ENCODE measurements at regions not wholly inside any gene's neighbourhood (a gene's known extent, or its start where the extent isn't known, plus 50 kb on each side); places are given as distances from the start of the nearest gene placed in this dataset.

DNA sequence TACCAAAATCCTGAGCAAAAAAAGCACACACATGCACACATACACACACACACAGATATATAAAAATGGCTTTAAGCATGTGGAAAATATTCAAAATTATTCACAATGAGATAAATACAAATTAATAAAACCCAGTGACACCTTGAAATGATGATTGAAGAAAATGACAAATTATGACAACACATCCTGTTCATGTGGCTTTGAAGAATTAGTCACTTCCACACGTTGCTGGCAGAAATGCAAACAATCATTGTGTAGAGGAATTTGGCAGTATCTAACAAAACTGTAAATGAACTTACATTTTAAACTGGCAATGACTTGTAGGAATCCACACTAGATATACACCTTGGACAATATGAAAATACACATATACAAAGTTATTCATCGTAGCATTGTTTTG is 95.8 kb upstream of the RGPD4 start:
- Histone ChIP-seq H3K27ac (no peak overlapping the region), H3K36me3 (no peaks in the 10 kb centered on the region), H3K27me3 (no peaks in the 10 kb centered on the region), H3K9me3 (no peaks in the 10 kb centered on the region), H3K4me3 (no peak overlapping the region), H3K4me1 (no peaks in the 10 kb centered on the region)
- WGBS, 2 donors = 31 to 40% methylated on average over 2 of the region's 2 CpGs
- no peak for DNase-seq
- TF ChIP-seq POLR2AphosphoS5 (IDR thresholded peaks at IDR 0.05) = no peak
- TF ChIP-seq, protein P1, sequence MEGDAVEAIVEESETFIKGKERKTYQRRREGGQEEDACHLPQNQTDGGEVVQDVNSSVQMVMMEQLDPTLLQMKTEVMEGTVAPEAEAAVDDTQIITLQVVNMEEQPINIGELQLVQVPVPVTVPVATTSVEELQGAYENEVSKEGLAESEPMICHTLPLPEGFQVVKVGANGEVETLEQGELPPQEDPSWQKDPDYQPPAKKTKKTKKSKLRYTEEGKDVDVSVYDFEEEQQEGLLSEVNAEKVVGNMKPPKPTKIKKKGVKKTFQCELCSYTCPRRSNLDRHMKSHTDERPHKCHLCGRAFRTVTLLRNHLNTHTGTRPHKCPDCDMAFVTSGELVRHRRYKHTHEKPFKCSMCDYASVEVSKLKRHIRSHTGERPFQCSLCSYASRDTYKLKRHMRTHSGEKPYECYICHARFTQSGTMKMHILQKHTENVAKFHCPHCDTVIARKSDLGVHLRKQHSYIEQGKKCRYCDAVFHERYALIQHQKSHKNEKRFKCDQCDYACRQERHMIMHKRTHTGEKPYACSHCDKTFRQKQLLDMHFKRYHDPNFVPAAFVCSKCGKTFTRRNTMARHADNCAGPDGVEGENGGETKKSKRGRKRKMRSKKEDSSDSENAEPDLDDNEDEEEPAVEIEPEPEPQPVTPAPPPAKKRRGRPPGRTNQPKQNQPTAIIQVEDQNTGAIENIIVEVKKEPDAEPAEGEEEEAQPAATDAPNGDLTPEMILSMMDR (IDR thresholded peaks at IDR 0.05) = no peak
- no peak for TF ChIP-seq POLR2A (IDR thresholded peaks at IDR 0.05)
- TF ChIP-seq EP300 (IDR thresholded peaks at IDR 0.05) = no peak
- no peak for ATAC-seq (ENCODE audit: low FRiP score in 2 of 2)

- H3K9me3 ChIP-seq = no peaks in the 10 kb centered on the region
- H3K36me3 ChIP-seq = no peaks in the 10 kb centered on the region
- H3K27me3 ChIP-seq = no peaks in the 10 kb centered on the region
- ATAC-seq (ENCODE audit: low FRiP score in 2 of 2) = no peak
- DNase-seq = no peak
- no peak for TF ChIP-seq POLR2AphosphoS5 (IDR thresholded peaks at IDR 0.05)
- TF ChIP-seq, protein P1 (IDR thresholded peaks at IDR 0.05) = no peak
- TF ChIP-seq EP300 (IDR thresholded peaks at IDR 0.05) = no peak
- TF ChIP-seq POLR2A (IDR thresholded peaks at IDR 0.05) = no peak
- H3K4me3 ChIP-seq = no peak overlapping the region
- no peak overlapping the region for H3K27ac ChIP-seq
- H3K4me1 ChIP-seq = no peaks in the 10 kb centered on the region
Observed at GRCh38 chr2:107731435-107731834, 95.3 kb upstream of the RGPD4 start.

DNA sequence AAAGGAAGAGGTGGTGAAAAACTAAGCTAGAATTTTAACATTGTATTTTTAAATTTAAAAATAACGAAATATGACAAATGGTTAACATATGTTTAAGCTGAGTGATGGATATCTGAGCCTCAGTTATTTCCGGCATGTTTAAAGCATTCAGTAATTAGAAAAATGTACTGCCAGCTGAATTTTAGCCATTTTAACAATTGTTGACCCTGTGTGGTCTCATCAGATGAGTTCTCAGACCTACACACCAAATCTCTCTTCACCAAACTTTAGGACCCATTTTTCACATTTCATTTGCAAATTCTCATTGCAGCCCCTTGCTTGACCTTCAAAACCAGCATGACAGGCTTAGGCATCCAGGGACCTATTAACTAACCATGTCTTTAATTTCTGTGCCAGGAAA is 91.5 kb upstream of the RGPD4 start:
- Histone ChIP-seq H3K36me3 (no peaks in the 10 kb centered on the region), H3K4me1 (no peaks in the 10 kb centered on the region), H3K9me3 (no peaks in the 10 kb centered on the region), H3K27ac (no peak overlapping the region), H3K4me3 (no peak overlapping the region), H3K27me3 (no peaks in the 10 kb centered on the region)
- TF ChIP-seq POLR2A (IDR thresholded peaks at IDR 0.05) (no peak), EP300 (IDR thresholded peaks at IDR 0.05) (no peak), POLR2AphosphoS5 (IDR thresholded peaks at IDR 0.05) (no peak)
- TF ChIP-seq, protein P1 (IDR thresholded peaks at IDR 0.05) = no peak
- DNase-seq (no peak), ATAC-seq (ENCODE audit: low FRiP score in 2 of 2) (no peak)
- WGBS, 2 donors = 78 to 81% methylated on average over 2 of the region's 2 CpGs

GRCh38 chr2:107737756-107738155 is 88.9 kb upstream of the RGPD4 start:
- H3K4me3 ChIP-seq = no peak overlapping the region
- H3K27ac ChIP-seq = no peak overlapping the region
- no peaks in the 10 kb centered on the region for H3K36me3 ChIP-seq
- no peak for ATAC-seq (ENCODE audit: low FRiP score in 2 of 2)
- no peak for TF ChIP-seq POLR2A (IDR thresholded peaks at IDR 0.05)
- no peak for TF ChIP-seq POLR2AphosphoS5 (IDR thresholded peaks at IDR 0.05)
- TF ChIP-seq EP300 (IDR thresholded peaks at IDR 0.05) = no peak
- TF ChIP-seq, protein P1 (IDR thresholded peaks at IDR 0.05) = no peak
- H3K4me1 ChIP-seq = no peaks in the 10 kb centered on the region
- H3K27me3 ChIP-seq = no peaks in the 10 kb centered on the region
- DNase-seq = no peak
- no peaks in the 10 kb centered on the region for H3K9me3 ChIP-seq

- no peak for TF ChIP-seq POLR2A (IDR thresholded peaks at IDR 0.05)
- no peak for TF ChIP-seq EP300 (IDR thresholded peaks at IDR 0.05)
- TF ChIP-seq, protein P1 (IDR thresholded peaks at IDR 0.05) = no peak
- TF ChIP-seq POLR2AphosphoS5 (IDR thresholded peaks at IDR 0.05) = no peak
- no peak for ATAC-seq (ENCODE audit: low FRiP score in 2 of 2)
- H3K9me3 ChIP-seq = no peaks in the 10 kb centered on the region
- no peaks in the 10 kb centered on the region for H3K27me3 ChIP-seq
- 70% methylated on average over 4 of the region's 4 CpGs for WGBS, 2 donors
- H3K4me1 ChIP-seq = no peaks in the 10 kb centered on the region
- H3K4me3 ChIP-seq = no peak overlapping the region
- DNase-seq = no peak
- no peaks in the 10 kb centered on the region for H3K36me3 ChIP-seq
- H3K27ac ChIP-seq = no peak overlapping the region
Observed at GRCh38 chr2:107738266-107738665, 88.4 kb upstream of the RGPD4 start.

Data from upper lobe of left lung (tissue), 6 donors.